Stimulated activated CD4-positive, alpha-beta T cell treated with anti-CD3 and anti-CD28 coated beads, Interleukin-4, amount 100 ng/mL, for 1 hour (primary cell): ENCODE measurements at regions not wholly inside any gene's neighbourhood (a gene's known extent, or its start where the extent isn't known, plus 50 kb on each side); places are given as distances from the start of the nearest gene placed in this dataset.
"Not testable (repeated sequence)": the region's sequence is repeated elsewhere in the genome, so short reads cannot be mapped to it uniquely, and the experiment has no call there.

Experiments used
- DNase-seq: peaks from one replicate; pipeline ENCODE4 v3.0.0-alpha.2; 2020

GRCh38 chr22:49403102-49403501, 424.6 kb downstream of the BRD1 start:
- no peak for DNase-seq

GRCh38 chr22:49402169-49402568, 425.5 kb downstream of the BRD1 start:
- no peak for DNase-seq

GRCh38 chr22:49400941-49401598, 426.6 kb downstream of the BRD1 start:
- DNase-seq = no peak

- no peak for DNase-seq
Measured at GRCh38 chr22:49400136-49400940, 427.3 kb downstream of the BRD1 start.

- no peak for DNase-seq
Measured at GRCh38 chr22:49398646-49399045, 429.0 kb downstream of the BRD1 start.

- DNase-seq = no peak
Measured at GRCh38 chr22:49398115-49398514, 429.6 kb downstream of the BRD1 start.

GRCh38 chr22:49396817-49397216, 430.9 kb downstream of the BRD1 start:
- no peak for DNase-seq

- no peak for DNase-seq
Measured at GRCh38 chr22:49395617-49396016, 432.1 kb downstream of the BRD1 start.

GRCh38 chr22:49395062-49395461, 432.6 kb downstream of the BRD1 start:
- DNase-seq = not testable (repeated sequence)

- DNase-seq = no peak
Measured at GRCh38 chr22:49394116-49394785, 433.4 kb downstream of the BRD1 start.

- DNase-seq = no peak
Measured at GRCh38 chr22:49393526-49393925, 434.1 kb downstream of the BRD1 start.

- DNase-seq = no peak
Measured at GRCh38 chr22:49392841-49393510, 434.7 kb downstream of the BRD1 start.

GRCh38 chr22:49392247-49392646, 435.4 kb downstream of the BRD1 start:
- no peak for DNase-seq

- DNase-seq = no peak
Measured at GRCh38 chr22:49391436-49391835, 436.2 kb downstream of the BRD1 start.

- no peak for DNase-seq
Measured at GRCh38 chr22:49390954-49391353, 436.7 kb downstream of the BRD1 start.

GRCh38 chr22:49383909-49384308, 443.8 kb downstream of the BRD1 start:
- DNase-seq = not testable (repeated sequence)

GRCh38 chr22:49382451-49382735, 445.3 kb downstream of the BRD1 start:
- DNase-seq = no peak

- DNase-seq = no peak
Measured at GRCh38 chr22:49381595-49382450, 445.9 kb downstream of the BRD1 start.

GRCh38 chr22:49380828-49381114, 446.9 kb downstream of the BRD1 start:
- DNase-seq = no peak

GRCh38 chr22:49380095-49380827, 447.4 kb downstream of the BRD1 start:
- no peak for DNase-seq

- DNase-seq = no peak
Measured at GRCh38 chr22:49377306-49377705, 450.4 kb downstream of the BRD1 start.

- no peak for DNase-seq
Measured at GRCh38 chr22:49373801-49374226, 453.9 kb downstream of the BRD1 start.
